ENCODE measurements at regions not wholly inside any gene's neighbourhood (a gene's known extent, or its start where the extent isn't known, plus 50 kb on each side); places are given as distances from the start of the nearest gene placed in this dataset.

- TF ChIP-seq CTCF (IDR thresholded peaks at IDR 0.05) (no peak), POLR2A (IDR thresholded peaks at IDR 0.05) (no peak)
Measured at GRCh38 chr10:29948881-29949355, 110.5 kb downstream of the JCAD start.

GRCh38 chr10:29947701-29948060 is 111.7 kb downstream of the JCAD start:
- Histone ChIP-seq H3K4me3 (no peak overlapping the region), H3K36me3 (replicated peaks in 1 of 2) (no peaks in the 10 kb centered on the region), H3K27me3 (no peaks in the 10 kb centered on the region), H3K27ac (peak overlapping the region in 4 of 5 donors; percentile 31 to 89 (median 52)), H3K9me3 (replicated peaks in 1 of 3) (no peaks in the 10 kb centered on the region), H3K4me1 (replicated peaks in 1 of 2) (peaks cover 12 to 42% of the 10 kb centered on the region in 2 donors)
- TF ChIP-seq POLR2A (IDR thresholded peaks at IDR 0.05) (no peak), CTCF (IDR thresholded peaks at IDR 0.05) (no peak)
- DNase-seq, result peak in 1 of 7 donors; percentile 46
- WGBS, 4 donors, result 77 to 97% (median 82%) methylated on average over 2 of the region's 2 CpGs
- intact Hi-C loops (cut with DNase I), result no loop called here

More at GRCh38 chr10:29948881-29949355, 110.5 kb downstream of the JCAD start:
- Histone ChIP-seq H3K4me3 (no peak overlapping the region), H3K27me3 (no peaks in the 10 kb centered on the region), H3K9me3 (replicated peaks in 1 of 3) (no peaks in the 10 kb centered on the region), H3K27ac (peak overlapping the region in 4 of 5 donors; percentile 22 to 89 (median 58)), H3K36me3 (replicated peaks in 1 of 2) (no peaks in the 10 kb centered on the region), H3K4me1 (replicated peaks in 1 of 2) (peaks cover 12 to 42% of the 10 kb centered on the region in 2 donors)
- intact Hi-C loops (cut with DNase I), result no loop called here
- 69 to 73% (median 72%) methylated on average over 9 of the region's 9 CpGs for WGBS, 4 donors
- DNase-seq, result peak in 1 of 7 donors; percentile 55

- DNase-seq, result peak in 5 of 7 donors; percentile 28 to 78 (median 45)
- no peaks in the 10 kb centered on the region for H3K36me3 ChIP-seq (replicated peaks in 1 of 2)
- H3K4me3 ChIP-seq, result no peak overlapping the region
- intact Hi-C loops (cut with DNase I), result no loop called here
- H3K27me3 ChIP-seq, result no peaks in the 10 kb centered on the region
- H3K27ac ChIP-seq, result peak overlapping the region in 4 of 5 donors; percentile 31 to 89 (median 52)
- peaks cover 12 to 42% of the 10 kb centered on the region in 2 donors for H3K4me1 ChIP-seq (replicated peaks in 1 of 2)
- TF ChIP-seq POLR2A (IDR thresholded peaks at IDR 0.05) (no peak), CTCF (IDR thresholded peaks at IDR 0.05) (no peak)
- 46 to 74% (median 68%) methylated on average over 8 to 9 of the region's 9 CpGs for WGBS, 4 donors
- H3K9me3 ChIP-seq (replicated peaks in 1 of 3), result no peaks in the 10 kb centered on the region
Measured at GRCh38 chr10:29946953-29947700, 112.3 kb downstream of the JCAD start.

GRCh38 chr10:29946614-29946952 is 112.8 kb downstream of the JCAD start:
- Histone ChIP-seq H3K4me1 (replicated peaks in 1 of 2) (peaks cover 12 to 42% of the 10 kb centered on the region in 2 donors), H3K4me3 (no peak overlapping the region), H3K36me3 (replicated peaks in 1 of 2) (no peaks in the 10 kb centered on the region), H3K27me3 (no peaks in the 10 kb centered on the region), H3K27ac (peak overlapping the region in 4 of 5 donors; percentile 12 to 89 (median 52)), H3K9me3 (replicated peaks in 1 of 3) (no peaks in the 10 kb centered on the region)
- no peak for TF ChIP-seq POLR2A (IDR thresholded peaks at IDR 0.05)
- no peak for TF ChIP-seq CTCF (IDR thresholded peaks at IDR 0.05)
- no peak for DNase-seq
- intact Hi-C loops (cut with DNase I), result no loop called here
- 84 to 91% (median 88%) methylated on average over 3 of the region's 3 CpGs for WGBS, 4 donors

All from adrenal gland (tissue), 9 donors.